GM12891 (cell line): ENCODE measurements at regions not wholly inside any gene's neighbourhood (a gene's known extent, or its start where the extent isn't known, plus 50 kb on each side); places are given as distances from the start of the nearest gene placed in this dataset.

Source experiments
- DNase-seq: peaks from one replicate; pipeline ENCODE4 v3.0.0; 2011; ENCODE audit warnings: low spot score; ENCODE audit not compliant: insufficient read length
- FAIRE-seq: peaks from 2 replicates; lab custom pipeline; 2011; peaks lifted over from hg19 to GRCh38; lab: Jason Lieb, UNC
- PAX5 ChIP-seq: IDR thresholded peaks from 2 replicates; pipeline ENCODE4 v1.6.1; 2011; ENCODE audit warnings: low read length, moderate library complexity, mild to moderate bottlenecking; ENCODE audit not compliant: insufficient read depth, severe bottlenecking
- POLR2A ChIP-seq: IDR thresholded peaks from 2 replicates; pipeline ENCODE4 v1.6.1; 2011; ENCODE audit warnings: low read depth, low read length, control low read depth
- POLR2AphosphoS5 ChIP-seq: IDR thresholded peaks from 2 replicates; pipeline ENCODE4 v1.6.1; 2011; ENCODE audit warnings: low read depth, low read length, control low read depth
- POU2F2 ChIP-seq: IDR thresholded peaks from 2 replicates; pipeline ENCODE4 v1.6.1; 2011; ENCODE audit warnings: low read depth, mild to moderate bottlenecking, control low read depth, low read length, moderate library complexity
- SPI1 ChIP-seq: IDR thresholded peaks from 2 replicates; pipeline ENCODE4 v1.6.1; 2011; ENCODE audit warnings: low read depth, low read length, control low read depth
- TAF1 ChIP-seq: IDR thresholded peaks from 2 replicates; pipeline ENCODE4 v1.6.1; 2011; ENCODE audit warnings: low read depth, low read length, control low read depth

GRCh38 chr3:102593812-102594602, 159.2 kb downstream of the ZPLD1 start:
- DNase-seq (no peak), FAIRE-seq (no peak)
- TF ChIP-seq POU2F2: no peak
- no peak for TF ChIP-seq TAF1
- no peak for TF ChIP-seq SPI1
- no peak for TF ChIP-seq POLR2A
- TF ChIP-seq PAX5: no peak
- TF ChIP-seq POLR2AphosphoS5: no peak

GRCh38 chr3:102595057-102595456, 160.2 kb downstream of the ZPLD1 start:
- TF ChIP-seq PAX5: no peak
- no peak for TF ChIP-seq SPI1
- no peak for TF ChIP-seq POLR2A
- TF ChIP-seq POLR2AphosphoS5: no peak
- TF ChIP-seq POU2F2: no peak
- TF ChIP-seq TAF1: no peak
- no peak for FAIRE-seq
- DNase-seq: no peak

- DNase-seq: no peak
- FAIRE-seq: no peak
- TF ChIP-seq POU2F2 (no peak), PAX5 (no peak), SPI1 (no peak), POLR2A (no peak), TAF1 (no peak), POLR2AphosphoS5 (no peak)
These were observed 165.2 kb downstream of the ZPLD1 start for GRCh38 chr3:102599819-102600576.

GRCh38 chr3:102605153-102605552, 170.3 kb downstream of the ZPLD1 start:
- FAIRE-seq: no peak
- TF ChIP-seq SPI1: no peak
- no peak for TF ChIP-seq PAX5
- no peak for TF ChIP-seq POLR2A
- TF ChIP-seq TAF1: no peak
- no peak for TF ChIP-seq POLR2AphosphoS5
- TF ChIP-seq POU2F2: no peak
- DNase-seq: no peak

- no peak for TF ChIP-seq POLR2AphosphoS5
- TF ChIP-seq TAF1: no peak
- TF ChIP-seq SPI1: no peak
- no peak for TF ChIP-seq POU2F2
- no peak for TF ChIP-seq PAX5
- no peak for TF ChIP-seq POLR2A
- DNase-seq (no peak), FAIRE-seq (no peak)
These were observed 174.1 kb downstream of the ZPLD1 start for GRCh38 chr3:102608875-102609274.

GRCh38 chr3:102614021-102614569, 179.3 kb downstream of the ZPLD1 start:
- TF ChIP-seq POLR2A: no peak
- no peak for TF ChIP-seq SPI1
- no peak for TF ChIP-seq POLR2AphosphoS5
- no peak for TF ChIP-seq PAX5
- TF ChIP-seq POU2F2: no peak
- no peak for TF ChIP-seq TAF1
- no peak for FAIRE-seq
- DNase-seq: no peak

- TF ChIP-seq SPI1 (no peak), POLR2AphosphoS5 (no peak), TAF1 (no peak), PAX5 (no peak), POU2F2 (no peak), POLR2A (no peak)
- DNase-seq: no peak
- FAIRE-seq: no peak
These were observed 179.8 kb downstream of the ZPLD1 start for GRCh38 chr3:102614585-102614984.

GRCh38 chr3:102617381-102617780, 182.6 kb downstream of the ZPLD1 start:
- no peak for FAIRE-seq

GRCh38 chr3:102619361-102619760, 184.5 kb downstream of the ZPLD1 start:
- DNase-seq: no peak
- TF ChIP-seq PAX5: no peak
- TF ChIP-seq POLR2A: no peak
- TF ChIP-seq POLR2AphosphoS5: no peak
- TF ChIP-seq POU2F2: no peak
- TF ChIP-seq SPI1: no peak
- TF ChIP-seq TAF1: no peak
- no peak for FAIRE-seq

More at GRCh38 chr3:102617381-102617780, 182.6 kb downstream of the ZPLD1 start:
- no peak for DNase-seq
- TF ChIP-seq POLR2AphosphoS5: no peak
- no peak for TF ChIP-seq POLR2A
- TF ChIP-seq POU2F2: no peak
- TF ChIP-seq TAF1: no peak
- no peak for TF ChIP-seq SPI1
- TF ChIP-seq PAX5: no peak
